ENCODE measurements at regions not wholly inside any gene's neighbourhood (a gene's known extent, or its start where the extent isn't known, plus 50 kb on each side); places are given as distances from the start of the nearest gene placed in this dataset.

DNA sequence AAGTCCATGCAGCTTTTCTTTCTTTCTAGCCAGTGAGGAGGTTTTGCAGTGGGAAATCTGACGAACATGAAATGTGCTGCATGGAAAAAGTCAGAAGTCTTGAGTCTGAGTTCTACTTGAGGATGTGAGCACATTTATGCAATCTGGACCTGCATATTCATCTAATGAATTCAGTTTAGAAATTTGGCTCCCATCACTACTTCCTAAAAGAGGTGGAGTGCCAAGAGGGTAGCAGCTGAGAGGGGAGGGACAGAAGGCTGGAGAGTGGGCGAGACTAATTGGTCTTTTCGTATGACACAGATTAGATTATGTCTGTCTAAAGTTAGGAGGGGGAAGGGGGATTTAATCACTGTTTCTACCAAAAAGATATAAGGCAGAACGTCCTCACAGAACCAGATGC lies 535.9 kb downstream of the IQCM start:
- H3K4me3 ChIP-seq (ENCODE audit: control insufficient read depth in 1 of 7, extremely low read depth in 1 of 7, insufficient read depth in 4 of 7, low read depth in 2 of 7, low read length in 6 of 7): no peak overlapping the region
- H3K4me1 ChIP-seq (ENCODE audit: control extremely low read depth in 1 of 4, control insufficient read depth in 4 of 4, insufficient read depth in 4 of 4, low read length in 3 of 4): no peaks in the 10 kb centered on the region
- H3K9me3 ChIP-seq (ENCODE audit: control extremely low read depth in 1 of 5, control insufficient read depth in 4 of 5, insufficient read depth in 2 of 5, low read depth in 1 of 5, low read length in 4 of 5): no peaks in the 10 kb centered on the region
- H3K27ac ChIP-seq (ENCODE audit: insufficient read depth in 1 of 2, low read depth in 1 of 2, low read length in 2 of 2, poor library complexity in 1 of 2, severe bottlenecking in 2 of 2): no peak overlapping the region
- CTCF ChIA-PET: no interaction called here
- no peak for DNase-seq
- 100% methylated on average over 2 of the region's 4 CpGs for WGBS (ENCODE audit: insufficient coverage)
- POLR2A ChIA-PET: no interaction called here
- H3K36me3 ChIP-seq (ENCODE audit: control insufficient read depth in 4 of 4, insufficient read depth in 4 of 4, low read length in 3 of 4): no peaks in the 10 kb centered on the region
- no peaks in the 10 kb centered on the region for H3K27me3 ChIP-seq (replicated peaks in 2 of 5; ENCODE audit: control insufficient read depth in 4 of 5, insufficient read depth in 5 of 5, low read length in 4 of 5)

DNA sequence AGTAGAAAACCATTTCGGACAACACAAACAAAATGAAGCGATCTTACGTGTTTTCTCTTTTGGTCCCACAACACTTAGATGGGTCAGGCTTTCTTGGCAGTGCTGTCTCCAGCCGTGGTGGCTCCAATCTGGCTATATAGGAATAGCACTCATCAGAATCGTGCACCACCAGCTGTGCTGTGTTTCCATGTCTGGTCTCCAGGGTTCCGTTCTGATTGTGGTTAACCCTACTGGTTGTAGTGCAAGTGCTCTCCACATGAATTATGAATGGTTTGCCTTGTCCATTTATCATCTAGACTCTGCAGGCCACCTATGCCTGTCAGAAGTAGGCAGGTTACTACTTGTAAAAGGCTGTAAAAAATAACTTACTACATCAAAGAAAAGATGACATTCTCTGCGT lies 536.3 kb downstream of the IQCM start:
- POLR2A ChIA-PET: no interaction called here

DNA sequence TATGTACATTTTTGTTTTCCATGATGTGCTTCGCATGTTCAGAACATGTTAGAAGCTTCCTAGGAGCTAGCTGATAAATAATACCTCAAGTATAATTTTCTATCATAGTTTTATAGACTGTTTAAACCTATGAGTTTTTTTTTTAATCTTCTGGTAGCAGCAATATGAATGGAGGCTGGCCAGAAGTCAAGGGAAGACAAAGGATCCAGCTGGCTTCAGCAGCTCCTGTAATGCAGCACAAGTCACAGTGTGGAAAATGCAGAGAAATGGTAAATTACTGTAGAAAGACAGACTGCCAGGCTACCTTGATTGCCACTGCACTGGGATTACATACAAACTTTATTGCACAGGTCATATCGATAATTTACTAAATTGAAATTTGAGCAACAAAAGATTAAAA lies 537.9 kb downstream of the IQCM start:
- Histone ChIP-seq H3K36me3 (ENCODE audit: control insufficient read depth in 4 of 4, insufficient read depth in 4 of 4, low read length in 3 of 4) (no peaks in the 10 kb centered on the region), H3K9me3 (ENCODE audit: control extremely low read depth in 1 of 5, control insufficient read depth in 4 of 5, insufficient read depth in 2 of 5, low read depth in 1 of 5, low read length in 4 of 5) (no peaks in the 10 kb centered on the region), H3K27ac (ENCODE audit: insufficient read depth in 1 of 2, low read depth in 1 of 2, low read length in 2 of 2, poor library complexity in 1 of 2, severe bottlenecking in 2 of 2) (no peak overlapping the region), H3K4me1 (ENCODE audit: control extremely low read depth in 1 of 4, control insufficient read depth in 4 of 4, insufficient read depth in 4 of 4, low read length in 3 of 4) (no peaks in the 10 kb centered on the region), H3K4me3 (ENCODE audit: control insufficient read depth in 1 of 7, extremely low read depth in 1 of 7, insufficient read depth in 4 of 7, low read depth in 2 of 7, low read length in 6 of 7) (no peak overlapping the region), H3K27me3 (replicated peaks in 2 of 5; ENCODE audit: control insufficient read depth in 4 of 5, insufficient read depth in 5 of 5, low read length in 4 of 5) (no peaks in the 10 kb centered on the region)
- DNase-seq: no peak
- no CpG with 5 or more reads among the region's 2 CpGs for WGBS (ENCODE audit: insufficient coverage)
- ChIA-PET POLR2A (no interaction called here), CTCF (interaction anchor here (1.0 kb wide), 1 partner anchor 13 kb away, joined by 3 read pairs; no protein-coding TSS in a partner anchor)

More for the DNA sequence above, 536.3 kb downstream of the IQCM start:
- Histone ChIP-seq H3K4me3 (ENCODE audit: control insufficient read depth in 1 of 7, extremely low read depth in 1 of 7, insufficient read depth in 4 of 7, low read depth in 2 of 7, low read length in 6 of 7) (no peak overlapping the region), H3K27me3 (replicated peaks in 2 of 5; ENCODE audit: control insufficient read depth in 4 of 5, insufficient read depth in 5 of 5, low read length in 4 of 5) (no peaks in the 10 kb centered on the region), H3K4me1 (ENCODE audit: control extremely low read depth in 1 of 4, control insufficient read depth in 4 of 4, insufficient read depth in 4 of 4, low read length in 3 of 4) (no peaks in the 10 kb centered on the region), H3K27ac (ENCODE audit: insufficient read depth in 1 of 2, low read depth in 1 of 2, low read length in 2 of 2, poor library complexity in 1 of 2, severe bottlenecking in 2 of 2) (no peak overlapping the region), H3K36me3 (ENCODE audit: control insufficient read depth in 4 of 4, insufficient read depth in 4 of 4, low read length in 3 of 4) (no peaks in the 10 kb centered on the region), H3K9me3 (ENCODE audit: control extremely low read depth in 1 of 5, control insufficient read depth in 4 of 5, insufficient read depth in 2 of 5, low read depth in 1 of 5, low read length in 4 of 5) (no peaks in the 10 kb centered on the region)
- CTCF ChIA-PET: no interaction called here
- no peak for DNase-seq
- 91% methylated on average over 7 of the region's 7 CpGs for WGBS (ENCODE audit: insufficient coverage)

DNA sequence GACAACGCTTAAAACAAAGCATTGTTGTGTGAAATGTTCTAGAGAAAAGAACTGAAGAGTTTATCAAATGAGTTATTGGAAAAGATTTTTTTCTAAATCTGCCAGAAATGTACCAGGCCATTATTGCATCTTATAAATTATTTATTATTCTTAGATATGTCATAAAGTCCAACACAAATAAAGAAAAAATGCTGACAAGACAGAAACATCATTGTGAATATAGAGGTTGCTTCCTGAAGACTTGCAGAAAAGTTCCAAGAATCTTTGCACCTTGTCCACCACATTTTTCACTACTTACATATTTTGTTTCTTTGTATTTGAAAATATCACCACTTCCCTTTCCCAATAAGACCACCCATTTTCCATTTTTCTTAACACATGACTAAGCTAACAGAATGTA lies 545.8 kb downstream of the IQCM start:
- CTCF ChIA-PET: no interaction called here

DNA sequence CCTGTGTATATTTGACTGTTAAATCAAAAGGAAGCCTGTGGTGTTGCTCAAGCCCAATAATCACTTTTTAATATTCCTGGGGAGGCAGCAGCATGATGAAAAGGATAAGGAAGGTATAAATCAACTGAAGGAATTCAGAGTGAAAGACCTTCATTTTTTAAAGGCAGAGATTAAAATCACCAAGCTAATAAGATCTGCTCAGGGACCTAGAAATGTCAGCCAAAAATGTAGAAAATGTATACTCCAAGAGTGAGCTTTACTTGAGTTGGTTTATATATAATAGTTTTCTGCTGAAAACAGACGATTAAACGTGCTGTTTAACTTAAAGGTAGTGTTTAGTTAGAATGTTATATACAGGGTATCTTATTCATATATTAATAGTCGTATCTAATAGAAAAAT lies 549.3 kb downstream of the IQCM start:
- CTCF ChIA-PET: no interaction called here
- Histone ChIP-seq H3K4me3 (ENCODE audit: control insufficient read depth in 1 of 7, extremely low read depth in 1 of 7, insufficient read depth in 4 of 7, low read depth in 2 of 7, low read length in 6 of 7) (no peak overlapping the region), H3K27ac (ENCODE audit: insufficient read depth in 1 of 2, low read depth in 1 of 2, low read length in 2 of 2, poor library complexity in 1 of 2, severe bottlenecking in 2 of 2) (no peak overlapping the region), H3K4me1 (ENCODE audit: control extremely low read depth in 1 of 4, control insufficient read depth in 4 of 4, insufficient read depth in 4 of 4, low read length in 3 of 4) (no peaks in the 10 kb centered on the region), H3K27me3 (replicated peaks in 2 of 5; ENCODE audit: control insufficient read depth in 4 of 5, insufficient read depth in 5 of 5, low read length in 4 of 5) (no peaks in the 10 kb centered on the region), H3K9me3 (ENCODE audit: control extremely low read depth in 1 of 5, control insufficient read depth in 4 of 5, insufficient read depth in 2 of 5, low read depth in 1 of 5, low read length in 4 of 5) (no peaks in the 10 kb centered on the region), H3K36me3 (ENCODE audit: control insufficient read depth in 4 of 4, insufficient read depth in 4 of 4, low read length in 3 of 4) (no peaks in the 10 kb centered on the region)
- DNase-seq: no peak
- POLR2A ChIA-PET: no interaction called here
- WGBS (ENCODE audit: insufficient coverage): no CpG with 5 or more reads among the region's 3 CpGs

More for the DNA sequence above, 545.8 kb downstream of the IQCM start:
- no peaks in the 10 kb centered on the region for H3K27me3 ChIP-seq (replicated peaks in 2 of 5; ENCODE audit: control insufficient read depth in 4 of 5, insufficient read depth in 5 of 5, low read length in 4 of 5)
- POLR2A ChIA-PET: no interaction called here
- no peaks in the 10 kb centered on the region for H3K4me1 ChIP-seq (ENCODE audit: control extremely low read depth in 1 of 4, control insufficient read depth in 4 of 4, insufficient read depth in 4 of 4, low read length in 3 of 4)
- no peak overlapping the region for H3K27ac ChIP-seq (ENCODE audit: insufficient read depth in 1 of 2, low read depth in 1 of 2, low read length in 2 of 2, poor library complexity in 1 of 2, severe bottlenecking in 2 of 2)
- H3K4me3 ChIP-seq (ENCODE audit: control insufficient read depth in 1 of 7, extremely low read depth in 1 of 7, insufficient read depth in 4 of 7, low read depth in 2 of 7, low read length in 6 of 7): no peak overlapping the region
- no peaks in the 10 kb centered on the region for H3K9me3 ChIP-seq (ENCODE audit: control extremely low read depth in 1 of 5, control insufficient read depth in 4 of 5, insufficient read depth in 2 of 5, low read depth in 1 of 5, low read length in 4 of 5)
- DNase-seq: no peak
- H3K36me3 ChIP-seq (ENCODE audit: control insufficient read depth in 4 of 4, insufficient read depth in 4 of 4, low read length in 3 of 4): no peaks in the 10 kb centered on the region
- 80% methylated on average over 1 of the region's 1 CpG for WGBS (ENCODE audit: insufficient coverage)

DNA sequence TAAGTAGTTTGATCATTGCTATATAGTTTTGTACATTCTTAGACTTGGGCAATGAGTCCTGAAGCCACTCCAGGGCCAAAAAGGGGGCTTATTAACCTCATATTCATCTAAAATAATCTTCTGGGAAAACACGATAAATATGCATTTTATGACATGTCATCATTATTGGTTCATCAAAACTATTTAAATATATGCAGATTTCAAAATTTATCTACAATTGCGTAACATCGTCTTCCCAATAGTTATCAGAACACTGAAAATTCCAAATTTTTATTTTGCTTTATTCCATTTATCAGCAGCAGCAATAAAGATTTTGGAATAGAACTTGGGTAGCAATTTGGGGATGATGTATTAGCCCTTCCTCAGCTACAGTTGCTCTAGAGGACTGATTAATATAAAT lies 550.0 kb downstream of the IQCM start:
- no peaks in the 10 kb centered on the region for H3K36me3 ChIP-seq (ENCODE audit: control insufficient read depth in 4 of 4, insufficient read depth in 4 of 4, low read length in 3 of 4)
- POLR2A ChIA-PET: no interaction called here
- no peaks in the 10 kb centered on the region for H3K27me3 ChIP-seq (replicated peaks in 2 of 5; ENCODE audit: control insufficient read depth in 4 of 5, insufficient read depth in 5 of 5, low read length in 4 of 5)
- no peak for DNase-seq
- H3K4me1 ChIP-seq (ENCODE audit: control extremely low read depth in 1 of 4, control insufficient read depth in 4 of 4, insufficient read depth in 4 of 4, low read length in 3 of 4): no peaks in the 10 kb centered on the region
- no peak overlapping the region for H3K27ac ChIP-seq (ENCODE audit: insufficient read depth in 1 of 2, low read depth in 1 of 2, low read length in 2 of 2, poor library complexity in 1 of 2, severe bottlenecking in 2 of 2)
- CTCF ChIA-PET: interaction anchor here (1.8 kb wide), 1 partner anchor 1209 kb away, joined by 6 read pairs; no protein-coding TSS in a partner anchor
- no peaks in the 10 kb centered on the region for H3K9me3 ChIP-seq (ENCODE audit: control extremely low read depth in 1 of 5, control insufficient read depth in 4 of 5, insufficient read depth in 2 of 5, low read depth in 1 of 5, low read length in 4 of 5)
- no peak overlapping the region for H3K4me3 ChIP-seq (ENCODE audit: control insufficient read depth in 1 of 7, extremely low read depth in 1 of 7, insufficient read depth in 4 of 7, low read depth in 2 of 7, low read length in 6 of 7)
- WGBS (ENCODE audit: insufficient coverage): no CpG with 5 or more reads among the region's 3 CpGs

DNA sequence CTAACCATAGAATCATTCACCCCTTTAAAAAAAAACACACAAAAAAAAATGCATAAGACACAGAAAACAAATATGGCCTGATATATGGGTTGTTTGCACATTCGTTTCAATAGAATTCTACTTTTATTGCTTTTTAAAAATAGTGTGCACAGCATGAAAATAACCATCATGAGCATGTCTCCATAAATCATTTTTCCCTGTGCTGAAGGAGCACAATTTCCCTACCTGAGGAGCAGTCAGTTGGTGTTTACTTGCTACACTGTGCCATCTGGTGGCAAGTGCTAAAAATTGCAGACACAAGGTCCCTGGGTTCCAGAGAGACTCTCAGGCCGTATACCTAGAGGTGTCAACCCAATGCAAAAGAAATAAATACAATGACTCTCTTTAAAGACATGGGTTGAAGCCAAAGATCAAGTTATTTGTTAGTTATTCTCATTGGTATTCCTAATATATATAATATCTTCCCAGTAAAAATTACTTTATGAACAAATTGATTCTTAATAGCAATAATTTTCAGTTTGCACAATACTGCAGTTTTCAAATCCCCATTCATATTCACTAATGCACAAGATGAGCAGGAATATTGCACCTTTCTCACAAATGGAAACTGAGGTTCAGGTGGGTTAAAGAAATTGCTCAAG lies 551.4 kb downstream of the IQCM start:
- no peaks in the 10 kb centered on the region for H3K36me3 ChIP-seq (ENCODE audit: control insufficient read depth in 4 of 4, insufficient read depth in 4 of 4, low read length in 3 of 4)
- H3K4me3 ChIP-seq (ENCODE audit: control insufficient read depth in 1 of 7, extremely low read depth in 1 of 7, insufficient read depth in 4 of 7, low read depth in 2 of 7, low read length in 6 of 7): no peak overlapping the region
- ChIA-PET POLR2A (no interaction called here), CTCF (interaction anchor here (0.8 to 1.8 kb wide), 3 partner anchors 13 to 1208 kb away, joined by 3 to 6 read pairs (median 3); no protein-coding TSS in a partner anchor)
- whole genome bisulfite sequencing (ENCODE audit: insufficient coverage): no CpG with 5 or more reads among the region's 2 CpGs
- no peaks in the 10 kb centered on the region for H3K4me1 ChIP-seq (ENCODE audit: control extremely low read depth in 1 of 4, control insufficient read depth in 4 of 4, insufficient read depth in 4 of 4, low read length in 3 of 4)
- H3K9me3 ChIP-seq (ENCODE audit: control extremely low read depth in 1 of 5, control insufficient read depth in 4 of 5, insufficient read depth in 2 of 5, low read depth in 1 of 5, low read length in 4 of 5): no peaks in the 10 kb centered on the region
- no peaks in the 10 kb centered on the region for H3K27me3 ChIP-seq (replicated peaks in 2 of 5; ENCODE audit: control insufficient read depth in 4 of 5, insufficient read depth in 5 of 5, low read length in 4 of 5)
- no peak overlapping the region for H3K27ac ChIP-seq (ENCODE audit: insufficient read depth in 1 of 2, low read depth in 1 of 2, low read length in 2 of 2, poor library complexity in 1 of 2, severe bottlenecking in 2 of 2)
- peak; percentile 20 to 33 (median 31) for DNase-seq
